LNCAP (cell line): ENCODE measurements at regions not wholly inside any gene's neighbourhood (a gene's known extent, or its start where the extent isn't known, plus 50 kb on each side); places are given as distances from the start of the nearest gene placed in this dataset.

Source experiments
- TF ChIP-seq, protein P1 (sequence below): fragments of 450-650 bp; IDR thresholded peaks from 2 replicates; pipeline ENCODE4 v1.5.1; 2017; ENCODE audit warnings: mild to moderate bottlenecking

DNA sequence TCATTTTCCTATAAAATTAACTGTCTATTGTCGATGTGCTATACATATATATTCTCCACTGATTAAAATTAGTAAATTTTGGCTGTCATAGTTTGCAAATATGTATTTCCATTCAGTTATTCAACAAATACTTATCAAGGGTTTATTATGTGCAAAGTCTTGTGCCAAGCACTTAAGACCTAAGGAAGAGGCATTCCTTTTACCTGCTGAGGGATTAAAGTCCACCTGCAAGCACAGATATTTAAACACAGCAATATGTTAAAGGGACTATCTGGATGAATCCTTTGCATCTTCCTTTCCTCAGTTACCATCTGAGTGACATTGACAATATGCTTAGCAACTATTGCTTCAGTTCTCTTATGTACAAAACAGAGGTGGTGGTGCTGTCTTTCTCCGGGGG lies 89.3 kb downstream of the LIG4 start:
- TF ChIP-seq, protein P1, sequence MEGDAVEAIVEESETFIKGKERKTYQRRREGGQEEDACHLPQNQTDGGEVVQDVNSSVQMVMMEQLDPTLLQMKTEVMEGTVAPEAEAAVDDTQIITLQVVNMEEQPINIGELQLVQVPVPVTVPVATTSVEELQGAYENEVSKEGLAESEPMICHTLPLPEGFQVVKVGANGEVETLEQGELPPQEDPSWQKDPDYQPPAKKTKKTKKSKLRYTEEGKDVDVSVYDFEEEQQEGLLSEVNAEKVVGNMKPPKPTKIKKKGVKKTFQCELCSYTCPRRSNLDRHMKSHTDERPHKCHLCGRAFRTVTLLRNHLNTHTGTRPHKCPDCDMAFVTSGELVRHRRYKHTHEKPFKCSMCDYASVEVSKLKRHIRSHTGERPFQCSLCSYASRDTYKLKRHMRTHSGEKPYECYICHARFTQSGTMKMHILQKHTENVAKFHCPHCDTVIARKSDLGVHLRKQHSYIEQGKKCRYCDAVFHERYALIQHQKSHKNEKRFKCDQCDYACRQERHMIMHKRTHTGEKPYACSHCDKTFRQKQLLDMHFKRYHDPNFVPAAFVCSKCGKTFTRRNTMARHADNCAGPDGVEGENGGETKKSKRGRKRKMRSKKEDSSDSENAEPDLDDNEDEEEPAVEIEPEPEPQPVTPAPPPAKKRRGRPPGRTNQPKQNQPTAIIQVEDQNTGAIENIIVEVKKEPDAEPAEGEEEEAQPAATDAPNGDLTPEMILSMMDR = no peak

DNA sequence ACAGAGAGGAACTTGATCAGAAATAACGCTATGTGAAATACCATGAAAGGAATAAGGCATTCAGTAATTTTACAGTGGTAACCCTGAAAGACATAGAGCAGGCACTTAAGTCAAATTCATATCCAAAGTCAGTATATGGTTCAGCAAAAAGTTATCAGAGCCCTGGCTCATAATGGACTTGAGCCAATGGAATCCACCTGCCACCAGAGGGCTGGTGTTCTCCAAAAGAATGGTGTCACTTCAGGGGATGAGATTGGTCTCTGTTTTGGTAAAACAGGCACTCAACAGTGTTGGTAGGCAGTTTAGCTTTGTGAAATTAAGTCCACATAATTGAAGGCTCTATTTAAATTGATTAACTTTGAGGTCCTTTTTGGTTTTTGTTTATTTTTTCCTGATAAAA lies 93.9 kb downstream of the LIG4 start:
- TF ChIP-seq, protein P1 = no peak

DNA sequence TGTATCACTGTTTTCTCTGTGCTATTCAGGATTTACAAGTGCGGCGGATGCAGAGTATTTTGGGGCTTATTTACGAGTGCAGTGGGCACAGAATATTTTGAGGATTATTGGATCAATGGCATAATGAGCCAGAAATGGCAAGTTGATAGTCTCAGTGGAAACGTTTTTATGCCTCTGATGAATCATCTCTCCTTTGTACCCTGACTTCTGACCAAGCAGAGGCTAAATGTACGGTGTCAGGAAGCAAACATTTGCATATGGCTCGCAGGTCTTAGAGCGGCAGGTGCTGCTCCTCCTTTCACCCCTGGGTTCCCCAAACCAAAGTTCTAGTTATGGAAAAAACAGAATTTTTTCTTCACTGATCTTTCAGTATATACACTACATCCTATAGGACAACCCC lies 94.5 kb downstream of the LIG4 start:
- TF ChIP-seq, protein P1 = no peak

DNA sequence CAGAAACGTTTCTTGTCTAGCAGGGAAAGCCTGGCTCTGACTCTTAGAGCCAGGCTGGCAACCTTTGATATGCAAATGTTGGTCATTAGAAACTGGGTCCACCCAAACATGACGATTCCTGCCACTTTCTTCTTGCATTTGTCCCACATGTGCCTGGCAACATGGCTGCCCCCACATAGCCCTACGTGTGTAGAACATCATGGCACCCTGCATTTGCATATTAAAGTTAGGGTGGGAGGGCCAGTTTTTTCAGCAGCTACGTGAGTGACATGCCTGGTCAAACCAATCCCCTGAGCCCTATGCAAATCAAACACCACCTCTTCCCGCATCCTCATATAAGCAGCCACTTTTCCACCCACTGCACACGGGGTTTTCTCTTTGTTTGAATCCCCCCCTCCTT lies 95.0 kb downstream of the LIG4 start:
- TF ChIP-seq, protein P1 = no peak

DNA sequence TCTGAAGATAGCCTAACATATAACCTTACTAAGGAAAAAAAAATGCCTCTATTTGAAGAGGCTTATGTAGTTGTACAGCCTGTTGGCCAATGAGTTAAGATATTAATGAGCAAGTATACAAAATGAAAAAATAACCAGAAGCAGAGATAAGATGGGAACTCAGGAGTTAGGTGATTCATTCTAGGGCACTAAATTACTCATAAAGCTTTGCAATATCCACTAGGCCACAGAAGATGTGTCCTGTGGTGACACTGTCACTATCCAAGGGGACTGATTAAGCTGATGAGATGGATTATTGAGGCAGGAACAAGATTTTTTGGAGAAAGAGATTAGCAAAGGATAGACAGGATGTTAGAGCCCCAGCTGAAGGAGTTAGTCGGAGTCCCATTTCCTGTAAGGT lies 99.6 kb downstream of the LIG4 start:
- TF ChIP-seq, protein P1 = no peak

DNA sequence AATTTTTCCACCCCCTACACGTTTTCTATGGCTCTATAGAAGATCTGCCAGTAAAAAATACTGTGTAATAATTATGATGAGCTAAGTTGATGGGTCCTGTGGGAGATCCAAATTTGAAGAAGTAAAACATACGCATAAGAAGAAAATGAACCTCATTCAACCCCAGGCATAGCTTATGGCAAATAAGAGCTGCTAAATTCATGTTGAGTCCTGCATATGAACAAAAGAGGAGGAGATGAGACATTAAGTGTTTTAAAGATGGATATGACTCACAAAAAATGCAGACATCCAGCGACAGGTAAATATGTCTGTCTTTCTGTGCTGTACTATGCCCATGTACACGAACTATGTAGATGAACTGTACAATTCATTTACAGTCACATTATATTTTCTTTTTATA lies 101.9 kb downstream of the LIG4 start:
- TF ChIP-seq, protein P1 = no peak

DNA sequence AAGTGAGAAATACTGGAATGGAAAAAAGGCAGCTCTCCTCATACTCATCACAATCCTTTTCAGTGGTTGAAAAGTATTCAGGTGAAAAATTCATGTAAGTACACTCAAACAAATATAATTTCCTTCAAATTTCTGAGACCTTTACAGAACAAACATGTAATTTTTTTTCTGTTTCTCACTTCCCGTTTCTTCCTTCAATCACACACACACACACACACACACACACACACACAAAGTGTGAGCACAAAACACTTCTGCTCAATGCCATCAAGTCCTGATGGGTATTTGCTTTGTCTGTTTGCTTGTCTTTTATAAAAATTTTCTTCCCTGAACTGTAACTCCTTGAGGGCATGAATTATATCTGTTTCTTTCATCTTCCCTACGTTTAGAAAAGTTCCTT lies 110.6 kb downstream of the LIG4 start:
- TF ChIP-seq, protein P1 = no peak

DNA sequence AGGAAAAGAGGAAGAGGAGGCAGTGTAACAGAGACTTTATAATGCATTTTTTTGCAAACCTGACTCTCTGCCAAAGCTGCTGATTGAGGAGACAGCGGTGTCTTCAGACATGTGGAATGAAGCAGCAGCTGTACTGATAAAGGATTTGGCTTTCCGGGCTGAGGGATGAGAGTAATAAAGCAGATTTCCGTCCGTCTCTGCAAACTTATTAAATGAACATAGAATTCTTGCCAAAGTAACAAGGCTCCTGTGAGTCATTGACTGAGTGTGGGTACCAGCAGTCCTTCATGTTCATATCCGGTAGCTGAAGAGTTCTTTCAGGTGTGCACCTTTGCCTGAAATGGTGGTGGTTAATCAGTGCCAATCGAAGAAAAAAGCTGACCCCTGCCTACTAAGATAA lies 112.6 kb downstream of the LIG4 start:
- TF ChIP-seq, protein P1 = no peak
